ENCODE measurements at regions not wholly inside any gene's neighbourhood (a gene's known extent, or its start where the extent isn't known, plus 50 kb on each side); places are given as distances from the start of the nearest gene placed in this dataset.
A peak's percentile ranks its signal among the peaks of the same experiment; 100 is the strongest.

DNA sequence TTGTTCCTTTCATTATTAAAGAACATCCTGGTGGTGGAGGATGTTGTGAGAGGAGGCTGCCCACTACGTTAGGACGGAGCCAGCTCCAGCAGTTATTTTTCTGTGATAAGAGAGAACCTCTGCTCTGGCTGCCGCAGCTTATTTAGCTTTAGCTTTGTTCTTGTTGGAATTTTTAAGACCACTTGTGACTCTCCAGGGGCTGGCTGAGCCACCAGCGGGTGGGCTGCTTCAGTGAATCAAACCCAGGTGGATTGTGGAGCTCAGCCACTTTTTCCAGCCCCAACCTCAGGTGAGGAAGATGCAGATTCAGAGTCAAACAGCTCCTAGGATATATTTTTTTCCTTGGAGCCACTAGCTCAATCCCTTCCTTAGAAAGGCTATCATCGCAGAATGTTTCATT lies 83.1 kb upstream of the CTTNBP2NL start:
- no peak for ATAC-seq
- H3K27ac Mint-ChIP-seq = no peak overlapping the region
- no peaks in the 10 kb centered on the region for H3K9me3 Mint-ChIP-seq
- no peak for DNase-seq (ENCODE audit: low spot score in 2 of 2)
- no peaks in the 10 kb centered on the region for H3K36me3 Mint-ChIP-seq

- Mint-ChIP-seq H3K9me3 (no peaks in the 10 kb centered on the region), H3K27ac (no peak overlapping the region), H3K36me3 (no peaks in the 10 kb centered on the region)
- ATAC-seq = no peak
- DNase-seq (ENCODE audit: low spot score in 2 of 2) = no peak
These were observed 79.6 kb upstream of the CTTNBP2NL start for GRCh38 chr1:112316254-112316913.

DNA sequence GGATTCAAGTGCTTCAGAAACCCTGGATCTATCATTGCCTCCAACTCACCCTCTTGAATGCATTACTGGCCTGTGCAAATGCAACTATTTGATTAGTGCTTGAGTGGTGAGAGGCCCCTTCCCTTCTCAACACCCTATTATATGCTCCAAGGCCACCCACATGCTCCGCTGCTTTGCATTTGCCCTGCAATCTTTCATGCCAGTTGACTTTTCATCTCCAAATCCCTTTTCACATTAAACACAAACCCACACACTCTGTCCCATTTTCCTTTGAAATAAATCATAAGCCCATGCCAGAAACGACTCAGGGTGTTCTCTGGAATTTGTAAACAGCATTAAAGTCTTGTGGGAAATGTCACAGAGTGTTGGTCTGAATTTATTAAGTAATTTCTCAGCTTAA lies 78.9 kb upstream of the CTTNBP2NL start:
- ATAC-seq (no peak), DNase-seq (ENCODE audit: low spot score in 2 of 2) (no peak)
- Mint-ChIP-seq H3K27ac (no peak overlapping the region), H3K9me3 (no peaks in the 10 kb centered on the region), H3K36me3 (no peaks in the 10 kb centered on the region)

DNA sequence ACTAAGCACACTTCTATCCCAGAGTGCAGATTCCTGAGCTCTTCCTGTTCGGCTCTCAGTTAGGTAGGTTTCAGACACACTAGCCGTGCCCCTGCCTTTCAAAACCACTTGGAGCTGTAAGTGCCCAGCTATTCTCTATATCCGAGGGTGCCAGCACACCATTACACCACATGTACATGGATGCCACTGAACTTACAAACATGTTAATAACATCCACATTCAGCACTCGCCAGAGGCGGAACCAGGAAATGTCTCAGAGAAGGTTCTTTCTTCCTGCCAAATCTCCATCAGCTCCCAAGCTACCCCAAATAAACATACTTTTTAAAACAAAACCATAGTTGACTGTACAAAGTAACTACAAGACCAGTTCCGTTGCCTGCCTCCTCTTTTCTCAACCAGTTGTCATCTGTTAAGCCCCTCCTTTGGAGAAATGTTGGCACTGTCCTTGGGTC lies 78.4 kb upstream of the CTTNBP2NL start:
- Mint-ChIP-seq H3K9me3 (no peaks in the 10 kb centered on the region), H3K27ac (no peak overlapping the region), H3K36me3 (no peaks in the 10 kb centered on the region)
- no peak for DNase-seq (ENCODE audit: low spot score in 2 of 2)
- ATAC-seq = no peak

- ATAC-seq (no peak), DNase-seq (ENCODE audit: low spot score in 2 of 2) (no peak)
- Mint-ChIP-seq H3K36me3 (no peaks in the 10 kb centered on the region), H3K9me3 (no peaks in the 10 kb centered on the region), H3K27ac (no peak overlapping the region)
These were observed 77.8 kb upstream of the CTTNBP2NL start for GRCh38 chr1:112318263-112318662.

GRCh38 chr1:112318698-112319370 lies 77.2 kb upstream of the CTTNBP2NL start:
- no peaks in the 10 kb centered on the region for H3K9me3 Mint-ChIP-seq
- DNase-seq (ENCODE audit: low spot score in 2 of 2) (no peak), ATAC-seq (no peak)
- no peak overlapping the region for H3K27ac Mint-ChIP-seq
- H3K36me3 Mint-ChIP-seq = no peaks in the 10 kb centered on the region

GRCh38 chr1:112319371-112320040 lies 76.5 kb upstream of the CTTNBP2NL start:
- Mint-ChIP-seq H3K36me3 (no peaks in the 10 kb centered on the region), H3K9me3 (no peaks in the 10 kb centered on the region)
- no peak for ATAC-seq

GRCh38 chr1:112320058-112320457 lies 76.0 kb upstream of the CTTNBP2NL start:
- no peaks in the 10 kb centered on the region for H3K36me3 Mint-ChIP-seq
- H3K27ac Mint-ChIP-seq = no peak overlapping the region
- no peaks in the 10 kb centered on the region for H3K9me3 Mint-ChIP-seq
- ATAC-seq (no peak), DNase-seq (ENCODE audit: low spot score in 2 of 2) (no peak)

More at GRCh38 chr1:112319371-112320040, 76.5 kb upstream of the CTTNBP2NL start:
- DNase-seq (ENCODE audit: low spot score in 2 of 2) = no peak
- no peak overlapping the region for H3K27ac Mint-ChIP-seq

DNA sequence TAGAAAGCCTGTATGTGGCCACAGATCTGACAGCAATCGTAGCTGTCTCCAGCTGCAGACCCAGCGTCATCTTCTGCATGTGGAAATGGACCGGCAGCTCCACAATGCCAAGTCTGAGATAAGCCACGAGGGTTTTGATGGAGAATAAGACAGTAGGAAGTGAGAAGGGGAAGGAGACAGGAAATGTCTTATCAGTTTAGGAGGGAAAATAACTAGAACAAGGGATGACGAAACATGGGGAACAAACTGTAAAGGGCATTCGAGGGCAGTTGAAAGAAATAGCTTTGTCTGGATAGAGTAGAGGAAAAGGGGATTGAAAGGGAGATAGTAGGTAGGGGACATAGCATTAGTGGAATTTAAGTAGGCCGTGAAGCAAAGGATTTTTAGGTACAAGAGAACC lies 74.0 kb upstream of the CTTNBP2NL start:
- Mint-ChIP-seq H3K9me3 (no peaks in the 10 kb centered on the region), H3K27ac (no peak overlapping the region), H3K36me3 (no peaks in the 10 kb centered on the region)
- ATAC-seq (no peak), DNase-seq (ENCODE audit: low spot score in 2 of 2) (no peak)

DNA sequence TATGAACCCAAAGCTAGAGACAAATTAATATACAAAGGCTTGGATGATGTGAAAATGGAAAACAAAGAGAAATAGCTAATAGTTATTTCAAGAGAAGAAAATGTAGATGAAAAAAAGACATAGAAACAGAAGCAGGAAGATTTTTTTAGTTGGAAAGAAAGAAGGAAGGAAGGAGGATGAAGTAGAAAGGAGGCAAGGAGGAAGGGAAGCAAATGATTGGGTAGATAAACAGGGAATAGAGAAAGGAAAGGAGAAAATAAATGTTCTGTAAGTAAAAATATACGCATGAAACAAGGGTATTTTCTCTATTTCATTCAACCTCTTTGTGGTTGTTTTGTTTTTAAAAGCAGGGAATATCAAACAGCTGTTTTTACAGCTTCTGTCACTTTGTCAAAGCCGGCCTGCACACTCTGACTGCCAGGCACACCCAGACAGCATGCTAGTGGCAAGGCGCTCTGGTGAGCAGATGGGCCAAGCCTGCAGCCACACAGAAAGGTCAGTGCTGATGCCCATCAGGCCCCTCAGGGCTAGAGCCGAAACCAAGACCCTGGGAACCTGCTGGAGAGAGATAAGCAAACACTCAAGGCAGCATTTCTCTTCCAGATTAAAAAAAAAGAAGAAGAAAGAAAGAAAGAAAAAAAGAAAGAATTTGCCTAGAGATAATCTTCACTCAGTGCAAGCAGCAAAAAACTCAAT lies 72.9 kb upstream of the CTTNBP2NL start:
- DNase-seq (ENCODE audit: low spot score in 2 of 2) (no peak), ATAC-seq (no peak)
- H3K9me3 Mint-ChIP-seq = no peaks in the 10 kb centered on the region

GRCh38 chr1:112325504-112325903 lies 70.5 kb upstream of the CTTNBP2NL start:
- Mint-ChIP-seq H3K27ac (no peak overlapping the region), H3K36me3 (no peaks in the 10 kb centered on the region), H3K9me3 (no peaks in the 10 kb centered on the region)
- ATAC-seq (no peak), DNase-seq (ENCODE audit: low spot score in 2 of 2) (no peak)

More for the DNA sequence above, 72.9 kb upstream of the CTTNBP2NL start:
- Mint-ChIP-seq H3K27ac (no peak overlapping the region), H3K36me3 (no peaks in the 10 kb centered on the region)

GRCh38 chr1:112328600-112328999 lies 67.4 kb upstream of the CTTNBP2NL start:
- ATAC-seq = no peak
- Mint-ChIP-seq H3K27ac (no peak overlapping the region), H3K9me3 (no peaks in the 10 kb centered on the region), H3K36me3 (no peaks in the 10 kb centered on the region)
- no peak for DNase-seq (ENCODE audit: low spot score in 2 of 2)

DNA sequence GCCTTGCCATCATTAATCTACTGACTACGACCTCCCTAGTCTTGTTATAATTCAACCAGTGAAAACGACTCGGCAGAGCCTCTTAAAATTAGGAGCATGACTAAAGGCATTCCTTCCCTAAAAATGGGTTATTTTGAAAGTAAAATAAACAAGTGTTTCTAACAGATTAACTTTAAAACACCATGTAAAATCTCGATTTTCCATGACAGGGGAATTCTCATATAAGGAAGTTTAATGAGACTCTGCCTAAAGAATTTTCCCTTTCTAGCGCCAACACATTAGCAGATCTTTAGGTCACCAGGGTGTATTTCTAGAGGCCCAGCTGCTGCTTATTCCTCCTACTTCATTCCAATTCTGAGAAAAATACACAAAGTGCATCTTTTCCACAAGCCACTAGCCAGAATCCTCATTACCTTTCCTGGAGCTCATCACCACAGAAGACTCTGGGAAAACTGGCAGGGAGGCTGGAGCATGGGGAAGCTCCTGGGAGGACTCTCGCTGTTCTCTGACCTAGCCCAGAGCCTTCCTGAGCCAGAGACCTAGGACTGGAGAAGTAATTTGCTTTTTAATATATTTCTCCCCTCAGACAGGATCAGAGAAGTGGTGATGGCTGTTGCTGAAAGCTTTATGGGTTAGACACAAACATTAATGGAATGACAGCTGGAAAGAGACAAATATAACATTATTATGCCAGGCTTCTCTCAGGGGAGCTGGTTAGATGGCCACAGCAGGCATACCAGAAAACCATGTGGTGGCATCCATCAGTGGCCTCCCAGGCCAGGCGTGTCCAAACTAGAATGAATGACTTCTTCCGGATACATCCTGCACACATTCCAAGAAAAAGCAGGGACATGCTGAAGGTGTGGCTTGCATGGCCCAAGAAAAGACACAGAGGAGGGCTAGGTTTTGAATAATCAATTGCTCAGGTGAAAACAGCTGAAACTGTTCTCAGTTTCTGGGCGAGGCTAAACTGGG lies 63.6 kb upstream of the CTTNBP2NL start:
- Mint-ChIP-seq H3K36me3 (no peaks in the 10 kb centered on the region), H3K27ac (no peak overlapping the region)
- no peak for DNase-seq (ENCODE audit: low spot score in 2 of 2)

DNA sequence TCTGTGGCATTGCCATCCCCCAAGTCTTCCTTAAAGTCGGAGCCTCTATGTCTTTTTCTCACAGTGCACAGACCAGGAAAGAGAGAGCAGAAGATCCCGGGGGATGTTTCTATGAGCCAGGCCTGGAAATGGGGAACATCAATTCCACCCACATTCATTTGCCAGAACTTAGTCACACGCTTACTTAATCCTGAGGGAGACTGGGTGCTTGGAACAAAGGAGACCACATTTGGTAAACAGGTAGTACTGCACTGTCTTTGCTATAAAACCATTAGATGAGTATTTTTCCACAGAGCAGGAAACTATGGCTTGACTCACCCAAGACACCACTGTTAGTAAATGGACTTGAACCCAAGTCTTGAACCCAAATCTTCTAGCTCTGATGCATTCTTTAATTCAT lies 60.7 kb upstream of the CTTNBP2NL start:
- Mint-ChIP-seq H3K27ac (no peak overlapping the region), H3K9me3 (no peaks in the 10 kb centered on the region), H3K36me3 (no peaks in the 10 kb centered on the region)
- DNase-seq (ENCODE audit: low spot score in 2 of 2) (no peak), ATAC-seq (no peak)

More for the DNA sequence above, 63.6 kb upstream of the CTTNBP2NL start:
- no peaks in the 10 kb centered on the region for H3K9me3 Mint-ChIP-seq
- ATAC-seq = no peak

GRCh38 chr1:112337028-112337531 lies 58.9 kb upstream of the CTTNBP2NL start:
- Mint-ChIP-seq H3K9me3 (no peaks in the 10 kb centered on the region), H3K27ac (no peak overlapping the region), H3K36me3 (no peaks in the 10 kb centered on the region)
- ATAC-seq = peak; percentile 31 to 66
- peak in 1 of 2 donors; percentile 6 for DNase-seq (ENCODE audit: low spot score in 2 of 2)

DNA sequence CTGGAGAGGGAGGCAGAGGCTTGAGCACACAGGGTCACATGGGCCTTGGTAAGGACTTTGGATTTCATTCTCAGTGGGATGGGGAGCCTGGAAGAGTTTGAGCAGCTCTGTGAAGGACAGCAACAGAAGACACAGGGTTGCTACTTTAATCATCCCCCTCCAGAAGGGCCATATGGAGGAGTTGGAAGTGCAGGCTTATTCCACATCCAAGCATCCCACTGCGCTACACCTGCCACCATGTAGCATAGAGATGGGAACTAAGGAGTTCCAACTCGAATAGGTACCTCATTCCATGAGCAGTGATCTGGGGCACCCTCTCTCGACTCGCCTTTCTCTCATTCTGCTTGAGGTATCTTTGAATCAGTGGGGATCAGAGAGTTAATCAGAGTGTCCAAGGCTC lies 54.0 kb upstream of the CTTNBP2NL start:
- no peak for ATAC-seq
- H3K36me3 Mint-ChIP-seq = no peaks in the 10 kb centered on the region
- H3K27ac Mint-ChIP-seq = no peak overlapping the region
- H3K9me3 Mint-ChIP-seq = no peaks in the 10 kb centered on the region
- no peak for DNase-seq (ENCODE audit: low spot score in 2 of 2)
